Fibroblast of lung (primary cell): ENCODE measurements at regions not wholly inside any gene's neighbourhood (a gene's known extent, or its start where the extent isn't known, plus 50 kb on each side); places are given as distances from the start of the nearest gene placed in this dataset.

Experiments used
- EZH2 ChIP-seq: IDR thresholded peaks from 2 replicates; pipeline ENCODE4 v1.5.1; 2012; ENCODE audit warnings: low read length, control low read depth, mild to moderate bottlenecking; ENCODE audit errors: missing control alignments
- TF ChIP-seq, protein P1 (sequence below), 2 donors: IDR thresholded peaks in 1 of 2; conservative IDR thresholded peaks in 1 of 2; 1 replicate in 1 of 2; 2 replicates in 1 of 2; pipeline ENCODE4 v1.5.1; 2011 to 2012; ENCODE audit warnings: low read length in 2 of 2, control low read depth in 1 of 2, inconsistent platforms in 1 of 2, low read depth in 1 of 2, mild to moderate bottlenecking in 1 of 2

DNA sequence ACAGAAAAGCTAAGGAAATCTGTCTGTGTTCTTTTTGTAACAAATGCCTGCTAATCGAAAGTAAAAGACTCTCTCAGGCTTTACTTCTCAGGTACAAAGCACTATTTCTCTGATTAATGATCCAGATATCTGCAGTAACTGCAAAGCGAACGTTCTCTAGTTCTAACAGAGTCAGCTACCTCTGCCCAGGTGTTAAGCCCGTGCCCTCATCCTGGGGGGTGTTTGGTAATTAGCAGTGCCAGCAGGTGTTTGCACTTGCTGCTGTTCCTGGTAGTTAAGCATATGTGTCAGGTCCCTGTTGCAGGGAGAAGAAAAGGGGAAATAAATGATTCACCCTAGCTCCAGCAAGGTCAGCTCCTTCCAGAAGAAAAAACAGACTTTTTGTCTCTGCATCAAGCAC, 58.8 kb upstream of the CRIM1 start:
- TF ChIP-seq, protein P1, sequence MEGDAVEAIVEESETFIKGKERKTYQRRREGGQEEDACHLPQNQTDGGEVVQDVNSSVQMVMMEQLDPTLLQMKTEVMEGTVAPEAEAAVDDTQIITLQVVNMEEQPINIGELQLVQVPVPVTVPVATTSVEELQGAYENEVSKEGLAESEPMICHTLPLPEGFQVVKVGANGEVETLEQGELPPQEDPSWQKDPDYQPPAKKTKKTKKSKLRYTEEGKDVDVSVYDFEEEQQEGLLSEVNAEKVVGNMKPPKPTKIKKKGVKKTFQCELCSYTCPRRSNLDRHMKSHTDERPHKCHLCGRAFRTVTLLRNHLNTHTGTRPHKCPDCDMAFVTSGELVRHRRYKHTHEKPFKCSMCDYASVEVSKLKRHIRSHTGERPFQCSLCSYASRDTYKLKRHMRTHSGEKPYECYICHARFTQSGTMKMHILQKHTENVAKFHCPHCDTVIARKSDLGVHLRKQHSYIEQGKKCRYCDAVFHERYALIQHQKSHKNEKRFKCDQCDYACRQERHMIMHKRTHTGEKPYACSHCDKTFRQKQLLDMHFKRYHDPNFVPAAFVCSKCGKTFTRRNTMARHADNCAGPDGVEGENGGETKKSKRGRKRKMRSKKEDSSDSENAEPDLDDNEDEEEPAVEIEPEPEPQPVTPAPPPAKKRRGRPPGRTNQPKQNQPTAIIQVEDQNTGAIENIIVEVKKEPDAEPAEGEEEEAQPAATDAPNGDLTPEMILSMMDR (conservative IDR thresholded peaks at IDR 0.05 in 1 of 2, IDR thresholded peaks at IDR 0.05 in 1 of 2; ENCODE audit: low read depth in 1 of 2, low read length in 2 of 2) = no peak
- no peak for TF ChIP-seq EZH2
